MG63 (cell line): ENCODE measurements at regions not wholly inside any gene's neighbourhood (a gene's known extent, or its start where the extent isn't known, plus 50 kb on each side); places are given as distances from the start of the nearest gene placed in this dataset.
"Not testable (repeated sequence)": the region's sequence is repeated elsewhere in the genome, so short reads cannot be mapped to it uniquely, and the experiment has no call there.

Source experiments
- DNase-seq: peaks from one replicate; pipeline ENCODE4 v3.0.0-alpha.2; 2020
- H3K27me3 ChIP-seq: fragments of 250-450 bp; sonication (Bioruptor Pico); 2 replicates; pipeline ENCODE4 v1.5.1; 2020; ENCODE audit warnings: mild to moderate bottlenecking, moderate library complexity
- H3K36me3 ChIP-seq: fragments of 250-450 bp; sonication (Bioruptor Pico); 2 replicates; pipeline ENCODE4 v1.5.1; 2020; ENCODE audit warnings: mild to moderate bottlenecking, moderate library complexity
- H3K4me3 ChIP-seq: fragments of 250-450 bp; sonication (Bioruptor Pico); 2 replicates; pipeline ENCODE4 v1.5.1; 2020; ENCODE audit warnings: mild to moderate bottlenecking, moderate library complexity
- H3K9me3 ChIP-seq: fragments of 250-450 bp; sonication (Bioruptor Pico); 2 replicates; pipeline ENCODE4 v1.5.1; 2020; ENCODE audit warnings: mild to moderate bottlenecking, moderate library complexity

DNA sequence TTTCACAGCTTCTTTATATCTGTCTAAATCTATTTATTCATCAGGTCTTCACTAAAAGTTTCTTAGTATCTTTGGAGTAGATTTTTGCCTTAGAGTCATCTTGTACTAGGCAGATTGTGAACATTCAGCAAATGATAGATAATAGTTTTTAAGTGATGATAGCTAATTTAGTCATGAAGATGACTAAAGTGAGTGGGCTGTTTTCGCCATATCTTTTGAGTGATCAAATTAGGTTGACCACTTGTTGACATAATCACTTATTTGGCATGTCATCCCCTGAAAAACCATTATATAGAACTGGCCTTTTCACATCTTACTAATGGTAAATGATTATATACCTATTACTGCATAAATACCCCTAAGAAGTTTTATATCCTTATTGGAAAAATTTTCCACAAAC is 999.2 kb downstream of the PCDH17 start:
- Histone ChIP-seq H3K27me3 (no peaks in the 10 kb centered on the region; the same call in 1 of the 2 replicates), H3K9me3 (no peaks in the 10 kb centered on the region), H3K36me3 (no peaks in the 10 kb centered on the region), H3K4me3 (no peak overlapping the region)
- no peak for DNase-seq

- Histone ChIP-seq H3K4me3 (no peak overlapping the region), H3K36me3 (no peaks in the 10 kb centered on the region)
- no peak for DNase-seq
Measured at GRCh38 chr13:58633226-58633625, 1001.7 kb downstream of the PCDH17 start.

DNA sequence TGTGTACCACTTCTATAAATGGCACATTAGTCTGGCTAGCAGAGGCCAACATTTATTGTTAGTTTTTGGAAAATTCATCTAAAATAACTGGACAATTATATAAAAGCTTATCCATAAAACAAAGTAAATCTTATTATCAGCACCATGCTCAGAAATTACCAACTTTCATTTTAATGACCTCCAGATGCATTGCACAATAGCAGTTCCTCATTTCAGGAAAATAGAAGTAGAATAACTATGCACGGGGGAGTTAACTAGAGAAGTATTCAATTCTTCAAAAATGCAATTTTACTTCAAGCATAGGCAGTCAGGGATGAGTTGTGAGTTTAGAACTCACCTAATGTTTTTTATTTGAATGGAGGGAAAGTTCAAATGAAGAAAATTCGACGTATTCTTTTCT is 1023.5 kb downstream of the PCDH17 start:
- no peaks in the 10 kb centered on the region for H3K36me3 ChIP-seq
- H3K27me3 ChIP-seq = no peaks in the 10 kb centered on the region
- DNase-seq = no peak
- H3K9me3 ChIP-seq = no peaks in the 10 kb centered on the region
- H3K4me3 ChIP-seq = no peak overlapping the region

More at GRCh38 chr13:58633226-58633625, 1001.7 kb downstream of the PCDH17 start:
- Histone ChIP-seq H3K9me3 (no peaks in the 10 kb centered on the region), H3K27me3 (no peaks in the 10 kb centered on the region; the same call in 1 of the 2 replicates)

DNA sequence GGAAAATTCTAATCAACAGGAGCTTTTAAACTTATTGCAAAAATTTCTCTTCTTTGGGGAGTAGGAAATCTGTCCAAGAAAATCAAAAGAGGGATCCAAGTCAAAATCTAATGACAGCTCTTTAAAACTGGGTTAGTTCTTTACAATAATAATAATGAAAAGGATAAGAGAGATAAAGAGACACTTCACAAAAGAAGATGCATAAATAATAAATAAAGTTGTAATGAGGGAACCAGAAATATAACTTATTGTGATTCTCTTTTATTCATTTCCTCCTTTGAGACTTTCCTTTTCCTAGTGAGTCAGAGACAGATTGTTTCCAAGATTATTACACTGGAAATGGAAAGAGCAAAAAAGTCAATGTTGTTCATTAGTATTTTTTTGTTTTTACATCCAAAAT is 1029.3 kb downstream of the PCDH17 start:
- Histone ChIP-seq H3K4me3 (no peak overlapping the region), H3K9me3 (no peaks in the 10 kb centered on the region), H3K27me3 (no peaks in the 10 kb centered on the region), H3K36me3 (no peaks in the 10 kb centered on the region)
- no peak for DNase-seq

DNA sequence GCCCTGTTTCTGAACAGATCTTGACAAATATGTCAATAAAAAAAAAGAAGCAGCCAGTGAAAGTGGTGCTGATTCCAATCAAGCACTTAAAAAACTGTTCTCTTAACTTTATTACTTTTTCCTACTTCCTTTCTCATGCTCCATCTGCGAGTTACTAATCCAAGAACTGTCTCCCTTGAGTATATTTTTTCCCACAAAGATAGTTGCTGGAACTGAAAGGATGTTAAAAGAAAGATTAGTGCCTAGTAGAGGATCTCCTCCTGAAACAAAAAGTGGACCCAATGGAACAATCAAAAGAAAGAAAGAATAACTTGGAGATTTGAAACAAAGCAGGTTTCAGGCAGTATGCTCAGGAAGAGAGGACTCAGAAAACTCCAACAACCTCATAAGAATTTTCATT is 1034.8 kb downstream of the PCDH17 start:
- Histone ChIP-seq H3K27me3 (no peaks in the 10 kb centered on the region), H3K36me3 (no peaks in the 10 kb centered on the region), H3K4me3 (no peak overlapping the region), H3K9me3 (no peaks in the 10 kb centered on the region)
- DNase-seq = no peak

DNA sequence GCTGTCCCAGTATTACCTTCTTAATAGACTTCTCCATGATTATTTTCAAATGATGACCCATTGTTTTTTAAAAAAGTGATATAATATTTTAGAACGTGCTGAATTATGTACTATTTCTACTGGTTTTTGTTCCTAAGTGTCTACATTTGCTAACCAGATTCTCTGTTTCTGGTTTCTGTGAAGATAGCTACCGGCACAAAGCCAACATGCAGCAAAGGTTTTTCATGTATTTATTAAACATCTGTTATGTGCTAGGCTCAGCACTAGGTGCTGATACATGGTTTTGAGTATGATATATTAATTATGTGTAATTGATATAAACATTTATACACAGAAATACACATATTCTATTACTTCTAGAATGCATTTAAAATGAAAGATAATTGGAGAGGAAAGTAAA is 1035.6 kb downstream of the PCDH17 start:
- Histone ChIP-seq H3K36me3 (no peaks in the 10 kb centered on the region), H3K9me3 (no peaks in the 10 kb centered on the region), H3K27me3 (no peaks in the 10 kb centered on the region), H3K4me3 (no peak overlapping the region)
- no peak for DNase-seq

DNA sequence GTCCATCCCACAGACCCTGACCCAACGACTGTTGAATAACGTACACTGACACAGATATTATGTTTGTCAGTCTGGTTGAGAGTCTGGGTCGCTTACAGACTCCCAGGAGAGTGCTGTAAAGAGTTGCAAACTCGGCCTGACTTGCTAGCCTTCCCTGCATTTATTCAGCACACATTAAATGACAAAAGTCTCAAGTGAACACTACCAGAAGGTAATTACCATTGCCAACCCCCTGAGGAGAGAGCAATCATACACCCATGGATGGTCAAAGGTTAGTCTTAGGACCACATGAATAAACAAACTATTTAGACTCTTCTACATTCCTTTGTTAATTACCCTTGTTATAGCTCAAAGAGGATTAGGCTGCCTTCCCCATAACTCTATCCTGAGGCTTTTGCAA is 1048.6 kb downstream of the PCDH17 start:
- Histone ChIP-seq H3K27me3 (no peaks in the 10 kb centered on the region), H3K36me3 (no peaks in the 10 kb centered on the region), H3K4me3 (no peak overlapping the region)

GRCh38 chr13:58682616-58683015 is 1051.1 kb downstream of the PCDH17 start:
- Histone ChIP-seq H3K4me3 (no peak overlapping the region), H3K36me3 (no peaks in the 10 kb centered on the region), H3K9me3 (no peaks in the 10 kb centered on the region), H3K27me3 (no peaks in the 10 kb centered on the region)
- DNase-seq = no peak

More for the DNA sequence above, 1048.6 kb downstream of the PCDH17 start:
- DNase-seq = no peak
- no peaks in the 10 kb centered on the region for H3K9me3 ChIP-seq

- Histone ChIP-seq H3K27me3 (no peaks in the 10 kb centered on the region), H3K4me3 (no peak overlapping the region)
Measured at GRCh38 chr13:58687148-58687547, 1055.6 kb downstream of the PCDH17 start.

GRCh38 chr13:58698531-58698930 is 1067.0 kb downstream of the PCDH17 start:
- Histone ChIP-seq H3K36me3 (no peaks in the 10 kb centered on the region), H3K9me3 (no peaks in the 10 kb centered on the region), H3K4me3 (no peak overlapping the region), H3K27me3 (no peaks in the 10 kb centered on the region)
- no peak for DNase-seq

More at GRCh38 chr13:58687148-58687547, 1055.6 kb downstream of the PCDH17 start:
- no peaks in the 10 kb centered on the region for H3K36me3 ChIP-seq
- H3K9me3 ChIP-seq = no peaks in the 10 kb centered on the region
- no peak for DNase-seq

DNA sequence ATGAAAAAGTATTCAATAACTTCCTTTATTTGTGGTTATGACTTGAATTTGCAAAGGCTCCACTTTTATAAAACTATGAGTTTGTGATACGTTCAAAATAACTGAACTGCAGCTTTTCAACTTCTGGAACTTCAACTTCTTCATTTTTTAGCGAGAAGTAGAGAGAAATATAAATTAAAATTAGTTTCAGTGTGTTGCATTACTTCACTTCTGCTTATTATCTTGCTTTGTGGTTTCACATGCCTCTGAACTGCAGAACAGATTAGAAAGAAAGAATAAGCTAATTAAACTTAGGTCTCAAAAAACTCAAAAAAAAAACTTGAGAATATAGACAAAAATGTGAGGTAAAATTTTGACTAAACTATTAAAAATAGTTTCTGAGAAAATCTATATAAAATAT is 1073.4 kb downstream of the PCDH17 start:
- no peaks in the 10 kb centered on the region for H3K36me3 ChIP-seq
- no peak for DNase-seq
- no peaks in the 10 kb centered on the region for H3K27me3 ChIP-seq
- no peak overlapping the region for H3K4me3 ChIP-seq
- no peaks in the 10 kb centered on the region for H3K9me3 ChIP-seq

DNA sequence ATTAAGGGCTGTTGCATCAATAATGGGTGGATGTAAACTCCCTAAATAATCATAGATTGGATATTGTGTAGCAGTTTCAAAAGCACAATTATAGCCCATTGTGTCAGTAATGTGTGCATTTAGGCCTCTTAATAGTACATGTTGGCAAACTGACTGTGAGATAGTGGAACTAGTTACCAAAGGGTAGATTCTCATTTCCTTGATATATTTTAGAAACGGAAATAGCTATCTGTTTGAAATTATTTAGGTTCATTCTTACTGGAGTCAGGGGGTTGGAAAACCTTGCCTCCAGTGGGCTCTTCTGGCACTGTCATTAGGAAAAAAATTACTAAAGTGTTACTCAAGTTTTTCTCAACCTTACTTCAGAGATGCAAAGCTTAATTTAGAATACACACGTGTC is 1074.9 kb downstream of the PCDH17 start:
- no peak overlapping the region for H3K4me3 ChIP-seq
- H3K9me3 ChIP-seq = no peaks in the 10 kb centered on the region
- no peaks in the 10 kb centered on the region for H3K27me3 ChIP-seq
- no peak for DNase-seq
- no peaks in the 10 kb centered on the region for H3K36me3 ChIP-seq

DNA sequence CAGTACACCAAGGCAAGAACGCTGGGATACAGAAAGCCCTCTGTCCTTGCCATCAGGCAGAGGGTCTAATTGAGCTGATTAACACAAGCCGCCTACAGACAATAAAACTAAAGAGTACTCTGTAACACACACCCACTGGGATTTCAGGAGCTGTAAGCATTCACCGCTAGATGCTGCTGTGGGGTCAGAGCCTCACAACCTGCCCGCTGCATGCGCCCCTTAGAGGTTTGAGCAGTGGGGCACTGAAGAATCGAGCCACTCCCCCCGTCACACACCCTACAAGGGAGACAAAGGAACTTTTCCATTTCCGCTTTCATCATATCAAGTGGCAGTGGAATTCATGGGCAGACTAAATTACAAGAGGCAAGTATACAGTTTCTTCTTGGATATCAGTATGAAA is 1080.6 kb downstream of the PCDH17 start:
- H3K4me3 ChIP-seq = no peak overlapping the region
- no peak for DNase-seq

DNA sequence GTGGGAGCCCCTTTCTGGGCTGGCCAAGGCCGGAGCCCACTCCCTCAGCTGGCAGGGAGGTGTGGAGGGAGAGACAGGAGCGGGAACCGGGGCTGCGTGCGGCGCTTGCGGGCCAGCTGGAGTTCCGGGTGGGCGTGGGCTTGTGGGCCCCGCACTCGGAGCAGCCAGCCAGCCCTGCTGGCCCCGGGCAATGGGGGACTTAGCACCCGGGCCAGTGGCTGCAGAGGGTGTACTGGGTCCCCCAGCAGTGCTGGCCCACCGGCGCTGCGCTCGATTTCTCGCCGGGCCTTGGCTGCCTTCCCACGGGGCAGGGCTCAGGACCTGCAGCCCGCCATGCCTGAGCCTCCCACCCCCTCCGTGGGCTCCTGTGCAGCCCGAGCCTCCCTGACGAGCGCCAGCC is 1082.5 kb downstream of the PCDH17 start:
- H3K4me3 ChIP-seq, H3K27me3 ChIP-seq, DNase-seq, H3K36me3 ChIP-seq, H3K9me3 ChIP-seq: not testable (repeated sequence)

More for the DNA sequence above, 1080.6 kb downstream of the PCDH17 start:
- H3K36me3 ChIP-seq = no peaks in the 10 kb centered on the region
- no peaks in the 10 kb centered on the region for H3K9me3 ChIP-seq
- H3K27me3 ChIP-seq = no peaks in the 10 kb centered on the region

- Histone ChIP-seq H3K36me3 (no peaks in the 10 kb centered on the region), H3K4me3 (no peak overlapping the region), H3K27me3 (no peaks in the 10 kb centered on the region), H3K9me3 (no peaks in the 10 kb centered on the region)
- DNase-seq = no peak
Measured at GRCh38 chr13:58721273-58721672, 1089.7 kb downstream of the PCDH17 start.

DNA sequence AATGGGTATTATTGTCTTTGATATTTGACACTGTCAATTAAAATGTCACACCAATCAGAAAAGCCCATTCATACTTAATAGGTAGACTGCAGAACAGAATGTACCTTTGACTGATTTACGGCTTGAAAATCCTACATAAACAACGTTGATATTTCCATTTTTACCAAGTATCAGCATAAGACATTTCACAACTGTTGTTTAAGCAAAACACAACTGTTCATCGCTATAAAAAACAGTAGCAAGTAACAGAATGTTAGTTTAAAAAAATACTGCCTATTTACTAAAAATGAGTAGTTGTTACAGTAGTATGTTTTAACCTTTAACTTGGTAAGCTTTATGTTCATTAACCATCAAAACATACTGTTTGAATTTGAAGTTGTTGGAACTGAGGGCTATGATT is 1096.6 kb downstream of the PCDH17 start:
- H3K9me3 ChIP-seq = no peaks in the 10 kb centered on the region
- H3K27me3 ChIP-seq = no peaks in the 10 kb centered on the region
- no peak overlapping the region for H3K4me3 ChIP-seq
- no peaks in the 10 kb centered on the region for H3K36me3 ChIP-seq
- no peak for DNase-seq

DNA sequence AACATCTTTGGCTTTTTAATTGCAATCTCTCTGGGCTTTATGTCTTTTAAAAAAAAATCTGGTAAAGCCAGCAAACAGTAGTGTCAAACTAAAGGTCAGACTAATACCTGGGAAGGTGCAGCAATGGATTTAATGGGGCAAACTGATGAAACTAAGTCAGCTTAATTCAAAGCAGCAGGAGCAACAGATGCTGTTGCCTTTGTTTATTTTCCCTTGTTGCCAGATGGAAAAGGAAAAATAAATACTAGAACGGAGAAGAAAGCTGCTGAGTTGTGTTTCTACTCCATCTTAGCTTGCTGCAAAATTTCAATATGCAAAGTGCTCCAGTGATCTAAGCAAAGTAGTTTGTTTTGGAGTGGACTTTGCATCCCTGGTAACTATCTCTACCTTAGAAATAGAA is 1097.8 kb downstream of the PCDH17 start:
- Histone ChIP-seq H3K9me3 (no peaks in the 10 kb centered on the region), H3K36me3 (no peaks in the 10 kb centered on the region), H3K27me3 (no peaks in the 10 kb centered on the region), H3K4me3 (no peak overlapping the region)
- DNase-seq = no peak

GRCh38 chr13:58744686-58745085 is 1113.1 kb downstream of the PCDH17 start:
- no peak for DNase-seq
- no peaks in the 10 kb centered on the region for H3K27me3 ChIP-seq
- H3K9me3 ChIP-seq = no peaks in the 10 kb centered on the region
- no peaks in the 10 kb centered on the region for H3K36me3 ChIP-seq
- no peak overlapping the region for H3K4me3 ChIP-seq

DNA sequence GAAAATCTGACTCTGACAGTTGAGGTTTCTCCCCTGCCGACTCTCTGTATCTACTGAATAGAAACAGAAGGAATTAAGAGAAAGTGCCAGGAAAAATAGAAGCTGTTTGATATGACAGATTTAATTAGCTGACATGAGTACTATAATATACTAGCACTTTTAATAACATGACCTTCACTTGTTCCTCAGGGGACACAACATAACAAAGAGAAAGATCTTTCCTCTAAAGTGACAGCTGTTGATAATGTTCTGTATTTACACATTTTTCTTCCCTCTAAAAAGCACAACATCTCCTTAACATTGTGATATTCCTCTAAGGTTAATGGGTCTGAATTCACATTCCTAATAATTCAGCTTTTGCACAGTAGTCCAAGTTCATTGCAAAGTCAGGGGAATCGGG is 1136.0 kb downstream of the PCDH17 start:
- Histone ChIP-seq H3K36me3 (no peaks in the 10 kb centered on the region), H3K4me3 (no peak overlapping the region), H3K9me3 (no peaks in the 10 kb centered on the region), H3K27me3 (no peaks in the 10 kb centered on the region)
- DNase-seq = no peak
